Psoas muscle (tissue), 7 donors: ENCODE measurements at regions not wholly inside any gene's neighbourhood (a gene's known extent, or its start where the extent isn't known, plus 50 kb on each side); places are given as distances from the start of the nearest gene placed in this dataset.

Experiments
- ATAC-seq, 4 donors: fragments of 200-7000 bp; cut with Tn5 transposase; one replicate each; pipeline ENCODE4 v1.9.1; 2020; ENCODE audit warnings: moderate library complexity in 3 of 4, mild to moderate bottlenecking in 2 of 4
- DNase-seq, 2 donors: peaks; one replicate each; pipeline ENCODE4 v3.0.0-alpha.2; 2020
- H3K27ac ChIP-seq: fragments of 200-600 bp; one replicate; pipeline ENCODE4 v1.8.0; 2022
- H3K27me3 ChIP-seq, 3 donors: fragments of 200-600 bp in 1 of 3; one replicate each; pipeline versions ENCODE4 v1.6.1 to v1.8.0; 2013 to 2022; ENCODE audit warnings: low read length in 2 of 3, mild to moderate bottlenecking in 2 of 3, moderate library complexity in 1 of 3; ENCODE audit not compliant: insufficient read depth in 3 of 3
- H3K36me3 ChIP-seq, 2 donors: fragments of 200-600 bp in 1 of 2; one replicate each; pipeline versions ENCODE4 v1.6.1 to v1.8.0; 2013 to 2022; ENCODE audit warnings: low read depth in 1 of 2, mild to moderate bottlenecking in 1 of 2, moderate library complexity in 1 of 2; ENCODE audit not compliant: insufficient read depth in 1 of 2
- H3K4me1 ChIP-seq: fragments of 200-600 bp; one replicate; pipeline ENCODE4 v1.8.0; 2022
- H3K4me3 ChIP-seq: fragments of 200-600 bp; one replicate; pipeline ENCODE4 v1.8.0; 2022; ENCODE audit warnings: mild to moderate bottlenecking
- H3K9me3 ChIP-seq: fragments of 200-600 bp; one replicate; pipeline ENCODE4 v1.8.0; 2022
- WGBS, 3 donors: extraction: QIAGEN DNeasy Blood & Tissue Kit; methylation state at CpG; one replicate each; pipeline versions ENCODE4 v1.1.6 to v1.1.7; 2013; 5-methylcytosine and 5-hydroxymethylcytosine counted together
- intact Hi-C, 2 donors: fragments of 100-400 bp; cut with DNase I; formaldehyde crosslinking; loops; one replicate each; pipeline versions ENCODE4 v1.11.0 to v1.14.2; 2022
- TF ChIP-seq, protein P1 (sequence below): fragments of 200-600 bp; IDR thresholded peaks from one replicate; pipeline ENCODE4 v1.8.0; 2022; ENCODE audit warnings: antibody characterized with exemption
- donor health status: healthy with polysubstance abuse.
- donor health status: DM: no; HTN: no; CAD: no; lungs with moderate emphysema.
- donor health status: Bipolar disorder and iron deficiency.
- donor health status: healthy.
- donor health status: DM: yes; HTN: yes; CAD: no.
- donor health status: DM: no; HTN: no; CAD: no.
- donor health status: DM: yes; HTN: yes; CAD: no.

DNA sequence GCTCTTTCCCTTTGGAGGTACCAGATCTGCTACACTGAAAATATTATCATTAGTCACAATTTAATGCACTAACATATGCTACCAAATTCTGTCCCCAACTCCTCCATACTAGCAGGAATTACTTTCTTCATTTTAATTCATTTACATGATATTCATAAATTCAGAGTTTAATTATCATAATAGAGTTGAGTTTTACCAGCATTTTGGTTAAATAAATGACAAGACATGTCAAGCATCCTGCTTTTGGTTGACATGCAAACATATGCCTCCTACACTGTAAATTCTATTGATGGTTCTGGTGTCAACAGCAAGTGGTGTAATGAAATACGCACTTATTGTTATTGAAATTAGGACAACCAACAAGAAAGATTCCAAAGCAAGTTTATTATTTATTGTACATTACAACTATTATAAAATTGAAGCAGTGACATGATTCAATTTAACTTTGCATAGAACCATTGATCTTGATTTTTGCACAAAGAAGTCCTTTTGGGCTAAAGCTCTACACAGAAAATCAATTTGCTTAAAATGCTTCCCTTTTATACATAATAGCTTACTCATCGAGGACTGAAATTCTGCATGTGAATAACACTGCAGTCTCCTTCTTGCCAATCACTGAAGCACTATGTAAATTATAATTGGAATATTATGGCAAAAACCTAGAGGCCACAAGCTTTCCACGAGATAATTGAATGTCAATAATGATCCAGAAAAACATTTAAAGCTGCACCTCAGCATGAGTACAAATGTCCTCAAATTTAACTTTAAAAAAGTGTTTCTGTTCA is 728.6 kb upstream of the ADGRL2 start:
- no peaks in the 10 kb centered on the region for H3K9me3 ChIP-seq
- no peaks in the 10 kb centered on the region for H3K4me1 ChIP-seq
- TF ChIP-seq, protein P1, sequence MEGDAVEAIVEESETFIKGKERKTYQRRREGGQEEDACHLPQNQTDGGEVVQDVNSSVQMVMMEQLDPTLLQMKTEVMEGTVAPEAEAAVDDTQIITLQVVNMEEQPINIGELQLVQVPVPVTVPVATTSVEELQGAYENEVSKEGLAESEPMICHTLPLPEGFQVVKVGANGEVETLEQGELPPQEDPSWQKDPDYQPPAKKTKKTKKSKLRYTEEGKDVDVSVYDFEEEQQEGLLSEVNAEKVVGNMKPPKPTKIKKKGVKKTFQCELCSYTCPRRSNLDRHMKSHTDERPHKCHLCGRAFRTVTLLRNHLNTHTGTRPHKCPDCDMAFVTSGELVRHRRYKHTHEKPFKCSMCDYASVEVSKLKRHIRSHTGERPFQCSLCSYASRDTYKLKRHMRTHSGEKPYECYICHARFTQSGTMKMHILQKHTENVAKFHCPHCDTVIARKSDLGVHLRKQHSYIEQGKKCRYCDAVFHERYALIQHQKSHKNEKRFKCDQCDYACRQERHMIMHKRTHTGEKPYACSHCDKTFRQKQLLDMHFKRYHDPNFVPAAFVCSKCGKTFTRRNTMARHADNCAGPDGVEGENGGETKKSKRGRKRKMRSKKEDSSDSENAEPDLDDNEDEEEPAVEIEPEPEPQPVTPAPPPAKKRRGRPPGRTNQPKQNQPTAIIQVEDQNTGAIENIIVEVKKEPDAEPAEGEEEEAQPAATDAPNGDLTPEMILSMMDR: no peak
- H3K36me3 ChIP-seq: no peaks in the 10 kb centered on the region
- intact Hi-C loops: no loop called here
- ATAC-seq (no peak), DNase-seq (no peak)
- WGBS, 3 donors: 71 to 73% (median 72%) methylated on average over 3 of the region's 3 CpGs
- no peaks in the 10 kb centered on the region for H3K27me3 ChIP-seq
- H3K27ac ChIP-seq: no peak overlapping the region
- no peak overlapping the region for H3K4me3 ChIP-seq

DNA sequence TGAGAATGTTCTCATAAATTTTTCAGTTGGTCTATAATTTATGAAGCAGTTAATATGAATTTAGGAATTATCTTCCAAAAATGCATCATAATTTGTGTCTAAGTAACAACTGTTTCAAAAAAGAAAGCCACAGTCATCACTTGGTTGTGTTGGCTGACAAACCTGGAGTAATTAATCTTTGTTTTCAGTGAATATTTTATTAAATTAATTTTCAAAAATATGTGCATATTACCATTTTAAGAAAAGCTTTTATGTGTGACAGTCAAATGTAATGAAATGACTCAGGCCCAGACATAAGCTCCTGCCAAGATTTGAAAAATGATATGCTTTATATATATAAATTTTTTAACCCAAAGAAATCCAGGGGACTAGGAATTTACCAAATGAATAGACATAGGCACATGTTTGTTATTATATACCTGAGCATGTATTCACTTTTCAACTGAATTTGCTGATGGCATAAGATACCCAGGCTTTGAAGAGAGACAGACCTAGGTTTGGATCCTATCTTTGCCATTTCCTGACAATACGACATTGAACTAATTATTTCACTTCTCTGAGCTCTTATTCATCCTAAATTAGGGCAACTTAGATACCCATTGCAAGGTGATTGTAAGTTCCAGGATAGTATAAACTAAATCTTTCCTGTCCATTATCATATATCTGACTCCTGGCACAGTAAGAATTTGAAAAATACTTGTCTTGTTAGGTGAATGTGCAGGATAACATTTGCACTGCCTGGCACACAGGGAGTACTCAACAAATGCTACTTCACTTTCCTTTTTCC is 729.5 kb upstream of the ADGRL2 start:
- Histone ChIP-seq H3K4me3 (no peak overlapping the region), H3K27ac (no peak overlapping the region), H3K36me3 (no peaks in the 10 kb centered on the region), H3K9me3 (no peaks in the 10 kb centered on the region), H3K4me1 (no peaks in the 10 kb centered on the region), H3K27me3 (no peaks in the 10 kb centered on the region)
- DNase-seq (no peak), ATAC-seq (no peak)
- intact Hi-C loops: no loop called here
- TF ChIP-seq, protein P1: no peak
- 52 to 67% (median 61%) methylated on average over 1 of the region's 1 CpG for WGBS, 3 donors

DNA sequence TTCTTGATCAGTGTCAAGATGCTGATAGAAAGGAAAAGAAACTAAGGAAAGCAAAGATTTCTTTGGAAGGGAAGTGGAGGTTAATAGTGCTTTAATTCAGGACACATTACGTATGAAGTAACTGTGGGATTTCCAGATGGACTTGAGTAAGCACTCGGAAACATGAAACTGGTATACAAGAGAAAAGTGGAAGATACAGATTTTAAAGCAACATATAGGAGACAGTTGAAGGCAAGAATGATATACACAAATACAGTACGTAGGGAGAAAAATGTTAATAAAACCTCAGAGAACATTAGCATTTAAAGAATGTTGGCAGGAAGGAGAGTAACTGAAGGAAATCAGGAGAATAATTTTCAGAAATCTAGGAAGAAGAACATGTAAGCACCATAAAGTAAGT is 730.9 kb upstream of the ADGRL2 start:
- intact Hi-C loops: no loop called here
- no peak for DNase-seq
- no peak overlapping the region for H3K4me3 ChIP-seq
- H3K36me3 ChIP-seq: no peaks in the 10 kb centered on the region
- H3K4me1 ChIP-seq: no peaks in the 10 kb centered on the region
- TF ChIP-seq, protein P1: no peak
- ATAC-seq: no peak
- no peak overlapping the region for H3K27ac ChIP-seq
- no peaks in the 10 kb centered on the region for H3K9me3 ChIP-seq
- 65 to 69% (median 68%) methylated on average over 3 of the region's 3 CpGs for WGBS, 3 donors
- H3K27me3 ChIP-seq: no peaks in the 10 kb centered on the region

DNA sequence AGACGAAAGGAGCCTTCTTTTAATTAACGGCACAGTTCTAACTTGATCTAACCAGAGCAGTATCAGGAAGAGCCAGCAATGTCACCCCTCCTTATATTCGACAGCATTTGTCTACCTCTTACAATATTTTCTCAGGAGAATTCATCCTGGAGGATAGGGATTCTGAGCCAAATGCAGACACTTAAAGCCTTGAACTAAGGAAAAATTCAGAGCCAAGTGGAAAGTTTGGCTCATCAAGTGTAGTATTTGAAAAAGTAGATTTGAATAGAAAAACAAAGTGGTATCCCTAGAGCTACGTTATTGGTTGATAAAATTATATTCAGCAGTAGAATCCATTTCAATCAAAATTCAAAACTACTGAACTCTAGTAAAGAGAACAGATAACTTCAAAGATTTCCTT is 732.0 kb upstream of the ADGRL2 start:
- Histone ChIP-seq H3K27ac (no peak overlapping the region), H3K4me1 (no peaks in the 10 kb centered on the region), H3K27me3 (no peaks in the 10 kb centered on the region), H3K9me3 (no peaks in the 10 kb centered on the region), H3K36me3 (no peaks in the 10 kb centered on the region), H3K4me3 (no peak overlapping the region)
- 56 to 75% (median 68%) methylated on average over 4 of the region's 4 CpGs for WGBS, 3 donors
- intact Hi-C loops: no loop called here
- DNase-seq (no peak), ATAC-seq (no peak)
- TF ChIP-seq, protein P1: no peak
